PC-3 (cell line): ENCODE measurements at regions not wholly inside any gene's neighbourhood (a gene's known extent, or its start where the extent isn't known, plus 50 kb on each side); places are given as distances from the start of the nearest gene placed in this dataset.

Source experiments
- ATAC-seq: fragments of 200-7000 bp; cut with Tn5 transposase; 2 replicates; pipeline ENCODE4 v1.9.1; 2020; ENCODE audit warnings: mild to moderate bottlenecking, moderate library complexity
- BruUV-seq: library from RNA; stranded (reverse); fragments of 400-500 nt; replicated peaks from 2 replicates; lab custom pipeline; 2021; lab: Mats Ljungman, UMichigan
- CTCF ChIA-PET: fragments of 300-600 bp; sonication (Branson Sonifier 250); formaldehyde crosslinking; loops from one replicate; lab custom pipeline; 2022; ENCODE audit warnings: antibody characterized with exemption; lab: Charles Lee
- POLR2A ChIA-PET: fragments of 300-600 bp; sonication (Branson Sonifier 250); formaldehyde crosslinking; loops from one replicate; lab custom pipeline; 2022; ENCODE audit warnings: antibody characterized with exemption; ENCODE audit not compliant: unreplicated experiment; lab: Charles Lee
- DNase-seq: peaks from one replicate; pipeline ENCODE4 v3.0.0-alpha.2; 2015
- H2AFZ ChIP-seq: fragments of 300-600 bp; sonication (generic); 2 replicates; pipeline ENCODE4 v1.6.0; 2016; ENCODE audit warnings: antibody characterized with exemption, low read length
- H3F3A ChIP-seq: fragments of 300-600 bp; sonication (generic); one replicate; pipeline ENCODE4 v1.6.0; 2017; ENCODE audit warnings: antibody characterized with exemption, low read length, control low read depth, mild to moderate bottlenecking; ENCODE audit not compliant: unreplicated experiment
- H3K27ac ChIP-seq: fragments of 300-600 bp; sonication (generic); 2 replicates; pipeline ENCODE4 v1.5.1; 2016; ENCODE audit warnings: mild to moderate bottlenecking, low read length
- H3K27me3 ChIP-seq: fragments of 300-600 bp; sonication (generic); 2 replicates; pipeline ENCODE4 v1.6.1; 2016; ENCODE audit warnings: low read length, mixed read lengths
- H3K36me3 ChIP-seq: fragments of 300-600 bp; sonication (generic); 2 replicates; pipeline ENCODE4 v1.6.1; 2016; ENCODE audit warnings: low read depth, mixed run types, low read length, mixed read lengths
- H3K4me1 ChIP-seq: fragments of 300-600 bp; sonication (generic); 2 replicates; pipeline ENCODE4 v1.5.1; 2016; ENCODE audit warnings: low read length; ENCODE audit not compliant: insufficient read depth
- H3K4me2 ChIP-seq: fragments of 300-600 bp; sonication (generic); 2 replicates; pipeline ENCODE4 v1.6.0; 2016; ENCODE audit warnings: low read length
- H3K4me3 ChIP-seq: fragments of 300-600 bp; sonication (generic); 2 replicates; pipeline ENCODE4 v1.5.1; 2016; ENCODE audit warnings: mild to moderate bottlenecking, low read length, mixed read lengths
- H3K79me2 ChIP-seq: fragments of 300-600 bp; sonication (generic); 2 replicates; pipeline ENCODE4 v1.6.1; 2017; ENCODE audit warnings: low read length, mixed read lengths
- H3K9ac ChIP-seq: fragments of 300-600 bp; sonication (generic); 2 replicates; pipeline ENCODE4 v1.6.0; 2016; ENCODE audit warnings: mild to moderate bottlenecking, low read length
- H3K9me2 ChIP-seq: fragments of 300-600 bp; sonication (generic); replicated peaks from 2 replicates; pipeline ENCODE4 v1.6.1; 2016; ENCODE audit warnings: mixed run types, low read length, mixed read lengths
- H3K9me3 ChIP-seq: fragments of 300-600 bp; sonication (generic); 2 replicates; pipeline ENCODE4 v1.6.1; 2016; ENCODE audit warnings: low read length, mixed read lengths
- H4K20me1 ChIP-seq: fragments of 300-600 bp; sonication (generic); 2 replicates; pipeline ENCODE4 v1.6.1; 2016; ENCODE audit warnings: low read length, mixed read lengths
- CTCF ChIP-seq: fragments of 300-600 bp; sonication (generic); conservative IDR thresholded peaks from 2 replicates; pipeline ENCODE4 v1.5.1; 2017; ENCODE audit warnings: antibody characterized with exemption, low read depth, mild to moderate bottlenecking, low read length
- EZH2 ChIP-seq: fragments of 300-600 bp; sonication (generic); IDR thresholded peaks from one replicate; pipeline ENCODE4 v1.6.1; 2017; ENCODE audit warnings: antibody characterized with exemption, mild to moderate bottlenecking, low read length; ENCODE audit not compliant: unreplicated experiment
- EZH2phosphoT487 ChIP-seq: fragments of 300-600 bp; sonication (generic); IDR thresholded peaks from 2 replicates; pipeline ENCODE4 v1.6.1; 2018; ENCODE audit warnings: mild to moderate bottlenecking, antibody characterized with exemption, low read length, borderline replicate concordance
- intact Hi-C: fragments of 100-400 bp; cut with micrococcal nuclease; formaldehyde crosslinking; loops from 2 replicates; pipeline ENCODE4 v1.9.0; 2023

- no peak overlapping the region for H3K9ac ChIP-seq
- ATAC-seq (no peak), DNase-seq (no peak)
- no peak for TF ChIP-seq EZH2
- no peak for TF ChIP-seq CTCF
- no peak for TF ChIP-seq EZH2phosphoT487
- H2AFZ ChIP-seq: no peak overlapping the region
- H3K79me2 ChIP-seq: no peaks in the 10 kb centered on the region
- no peaks in the 10 kb centered on the region for H3K27me3 ChIP-seq
- H3K4me2 ChIP-seq: no peak overlapping the region
- no peak overlapping the region for H3K27ac ChIP-seq
- POLR2A ChIA-PET: no interaction called here
- BruUV-seq: no TSS peak
- peaks cover 38% of the 10 kb centered on the region for H3K4me1 ChIP-seq
- H3K9me2 ChIP-seq: no peaks in the 10 kb centered on the region
- no peaks in the 10 kb centered on the region for H3K36me3 ChIP-seq
- intact Hi-C loops: no loop called here
- H4K20me1 ChIP-seq: no peaks in the 10 kb centered on the region
- CTCF ChIA-PET: no interaction called here
- H3F3A ChIP-seq: peaks cover 3% of the 10 kb centered on the region
- no peaks in the 10 kb centered on the region for H3K9me3 ChIP-seq
- no peak overlapping the region for H3K4me3 ChIP-seq
Measured at GRCh38 chr2:64207573-64207972, 63.4 kb upstream of the PELI1 start.

DNA sequence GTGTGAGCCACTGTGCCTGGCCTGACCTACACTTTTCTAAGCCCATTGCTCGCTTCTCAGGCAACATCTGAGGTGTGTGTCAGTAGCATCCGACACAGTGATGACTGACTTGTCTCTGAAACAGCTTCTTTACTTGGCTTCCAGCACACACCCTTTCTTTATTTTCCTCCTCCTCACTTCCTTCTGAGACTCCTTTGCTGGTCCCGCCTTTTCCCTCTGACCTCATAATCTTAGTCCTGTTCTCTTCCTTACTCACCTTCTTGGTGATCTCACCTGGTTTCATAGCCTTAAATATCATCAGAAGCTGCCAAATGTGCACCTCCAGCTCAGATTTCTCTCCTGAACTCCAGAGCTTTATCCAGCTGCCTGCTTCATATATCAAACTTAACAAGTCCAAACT is 66.6 kb upstream of the PELI1 start:
- Histone ChIP-seq H3K9ac (no peak overlapping the region), H2AFZ (no peak overlapping the region), H3K4me3 (no peak overlapping the region), H3K36me3 (no peaks in the 10 kb centered on the region), H3K9me3 (no peaks in the 10 kb centered on the region), H4K20me1 (no peaks in the 10 kb centered on the region), H3K4me2 (no peak overlapping the region), H3K27ac (peak overlapping the region; percentile 40), H3K4me1 (peaks cover 23% of the 10 kb centered on the region), H3K9me2 (no peaks in the 10 kb centered on the region), H3K27me3 (no peaks in the 10 kb centered on the region), H3F3A (no peaks in the 10 kb centered on the region), H3K79me2 (no peaks in the 10 kb centered on the region)
- no TSS peak for BruUV-seq
- ATAC-seq: peak; percentile 43
- POLR2A ChIA-PET: no interaction called here
- peak; percentile 57 for DNase-seq
- TF ChIP-seq CTCF (no peak), EZH2phosphoT487 (no peak), EZH2 (no peak)
- intact Hi-C loops: no loop called here
- CTCF ChIA-PET: no interaction called here

- Histone ChIP-seq H3K27me3 (no peaks in the 10 kb centered on the region), H3K27ac (peak overlapping the region; percentile 19), H4K20me1 (no peaks in the 10 kb centered on the region), H3K36me3 (no peaks in the 10 kb centered on the region), H3K79me2 (no peaks in the 10 kb centered on the region), H3K4me3 (no peak overlapping the region), H3K4me1 (peaks cover 23% of the 10 kb centered on the region), H3K9me3 (no peaks in the 10 kb centered on the region), H3K9ac (no peak overlapping the region), H3F3A (no peaks in the 10 kb centered on the region), H3K4me2 (no peak overlapping the region), H3K9me2 (no peaks in the 10 kb centered on the region), H2AFZ (no peak overlapping the region)
- POLR2A ChIA-PET: no interaction called here
- TF ChIP-seq EZH2: no peak
- no peak for TF ChIP-seq EZH2phosphoT487
- no peak for TF ChIP-seq CTCF
- ATAC-seq (no peak), DNase-seq (no peak)
- no TSS peak for BruUV-seq
- CTCF ChIA-PET: no interaction called here
- intact Hi-C loops: no loop called here
Measured at GRCh38 chr2:64211276-64211921, 67.2 kb upstream of the PELI1 start.
